Endothelial cell of hepatic sinusoid (primary cell): ENCODE measurements at regions not wholly inside any gene's neighbourhood (a gene's known extent, or its start where the extent isn't known, plus 50 kb on each side); places are given as distances from the start of the nearest gene placed in this dataset.

Source experiments
- in situ Hi-C: cut with HindIII; loops from 2 replicates; pipeline ENCODE4 v1.10.0; 2017; ENCODE audit warnings: low sequenced_read_pairs

- in situ Hi-C loops = no loop called here
These were observed 103.6 kb upstream of the IER5L start for GRCh38 chr9:129281506-129282145.

GRCh38 chr9:129280623-129281271, 102.7 kb upstream of the IER5L start:
- in situ Hi-C loops = no loop called here

GRCh38 chr9:129280236-129280622, 102.2 kb upstream of the IER5L start:
- in situ Hi-C loops = no loop called here

GRCh38 chr9:129278391-129279237, 100.6 kb upstream of the IER5L start:
- in situ Hi-C loops = no loop called here

GRCh38 chr9:129276486-129277230, 98.6 kb upstream of the IER5L start:
- in situ Hi-C loops = no loop called here

- in situ Hi-C loops = no loop called here
These were observed 97.7 kb upstream of the IER5L start for GRCh38 chr9:129275626-129276247.

GRCh38 chr9:129273941-129274684, 96.1 kb upstream of the IER5L start:
- in situ Hi-C loops = no loop called here

GRCh38 chr9:129273136-129273895, 95.3 kb upstream of the IER5L start:
- in situ Hi-C loops = no loop called here

GRCh38 chr9:129272348-129273025, 94.4 kb upstream of the IER5L start:
- in situ Hi-C loops = no loop called here

- in situ Hi-C loops = no loop called here
These were observed 92.9 kb upstream of the IER5L start for GRCh38 chr9:129270903-129271431.

- in situ Hi-C loops = no loop called here
These were observed 92.1 kb upstream of the IER5L start for GRCh38 chr9:129270205-129270604.

GRCh38 chr9:129267141-129267540, 89.1 kb upstream of the IER5L start:
- in situ Hi-C loops = no loop called here

GRCh38 chr9:129266536-129266935, 88.5 kb upstream of the IER5L start:
- in situ Hi-C loops = no loop called here

- in situ Hi-C loops = loop anchor here (5.0 kb wide), 1 partner anchor 58 kb away; no protein-coding TSS in a partner anchor
These were observed 86.3 kb upstream of the IER5L start for GRCh38 chr9:129264388-129264787.

- in situ Hi-C loops = loop anchor here (5.0 kb wide), 1 partner anchor 58 kb away; no protein-coding TSS in a partner anchor
These were observed 85.8 kb upstream of the IER5L start for GRCh38 chr9:129263836-129264235.

GRCh38 chr9:129262261-129262660, 84.2 kb upstream of the IER5L start:
- in situ Hi-C loops = loop anchor here (5.0 kb wide), 1 partner anchor 60 kb away; no protein-coding TSS in a partner anchor

GRCh38 chr9:129259375-129259774, 81.3 kb upstream of the IER5L start:
- in situ Hi-C loops = no loop called here

- in situ Hi-C loops = no loop called here
These were observed 80.8 kb upstream of the IER5L start for GRCh38 chr9:129258823-129259301.
